ENCODE measurements at regions not wholly inside any gene's neighbourhood (a gene's known extent, or its start where the extent isn't known, plus 50 kb on each side); places are given as distances from the start of the nearest gene placed in this dataset.

DNA sequence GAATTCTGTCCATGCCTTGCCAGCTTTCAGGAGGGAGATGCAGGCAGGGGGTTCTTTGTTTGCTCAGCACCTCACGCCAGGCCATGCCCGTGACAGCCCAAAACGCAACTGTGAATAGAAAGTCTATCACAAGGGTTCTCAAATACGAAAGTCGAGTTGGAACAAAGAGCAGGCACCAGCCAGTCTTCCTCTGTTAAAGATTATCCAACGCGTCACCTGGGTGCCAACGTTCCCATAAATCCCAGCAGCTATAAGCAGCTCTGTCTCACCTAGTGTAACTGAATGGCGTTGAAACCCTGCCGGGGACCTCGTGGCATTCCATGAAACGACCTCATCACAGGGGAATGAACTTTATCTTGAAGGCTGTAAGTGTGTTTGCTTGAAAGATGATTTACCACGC lies 84.8 kb upstream of the GATA6 start:
- TF ChIP-seq, protein P1, sequence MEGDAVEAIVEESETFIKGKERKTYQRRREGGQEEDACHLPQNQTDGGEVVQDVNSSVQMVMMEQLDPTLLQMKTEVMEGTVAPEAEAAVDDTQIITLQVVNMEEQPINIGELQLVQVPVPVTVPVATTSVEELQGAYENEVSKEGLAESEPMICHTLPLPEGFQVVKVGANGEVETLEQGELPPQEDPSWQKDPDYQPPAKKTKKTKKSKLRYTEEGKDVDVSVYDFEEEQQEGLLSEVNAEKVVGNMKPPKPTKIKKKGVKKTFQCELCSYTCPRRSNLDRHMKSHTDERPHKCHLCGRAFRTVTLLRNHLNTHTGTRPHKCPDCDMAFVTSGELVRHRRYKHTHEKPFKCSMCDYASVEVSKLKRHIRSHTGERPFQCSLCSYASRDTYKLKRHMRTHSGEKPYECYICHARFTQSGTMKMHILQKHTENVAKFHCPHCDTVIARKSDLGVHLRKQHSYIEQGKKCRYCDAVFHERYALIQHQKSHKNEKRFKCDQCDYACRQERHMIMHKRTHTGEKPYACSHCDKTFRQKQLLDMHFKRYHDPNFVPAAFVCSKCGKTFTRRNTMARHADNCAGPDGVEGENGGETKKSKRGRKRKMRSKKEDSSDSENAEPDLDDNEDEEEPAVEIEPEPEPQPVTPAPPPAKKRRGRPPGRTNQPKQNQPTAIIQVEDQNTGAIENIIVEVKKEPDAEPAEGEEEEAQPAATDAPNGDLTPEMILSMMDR (IDR thresholded peaks at IDR 0.05) = no peak
- TF ChIP-seq POLR2A (IDR thresholded peaks at IDR 0.05) = no peak
